Kasumi-1 (cell line): ENCODE measurements at regions not wholly inside any gene's neighbourhood (a gene's known extent, or its start where the extent isn't known, plus 50 kb on each side); places are given as distances from the start of the nearest gene placed in this dataset.

Experiments
- DNase-seq, 2 experiments: peaks; one replicate each; lab custom pipeline; 2025; lab: John Stamatoyannopoulos, UW

GRCh38 chr14:53355581-53356112, 202.5 kb upstream of the DDHD1 start:
- DNase-seq, result peak; percentile 30 to 46

- no peak for DNase-seq
These were observed 201.2 kb upstream of the DDHD1 start for GRCh38 chr14:53354336-53354735.

- DNase-seq, result no peak
These were observed 197.7 kb upstream of the DDHD1 start for GRCh38 chr14:53350866-53351265.

GRCh38 chr14:53350429-53350828, 197.3 kb upstream of the DDHD1 start:
- DNase-seq, result no peak

GRCh38 chr14:53346988-53347387, 193.9 kb upstream of the DDHD1 start:
- no peak for DNase-seq

- DNase-seq, result no peak
These were observed 188.2 kb upstream of the DDHD1 start for GRCh38 chr14:53341324-53341723.

- no peak for DNase-seq
These were observed 185.1 kb upstream of the DDHD1 start for GRCh38 chr14:53338192-53338591.

GRCh38 chr14:53336729-53337128, 183.6 kb upstream of the DDHD1 start:
- no peak for DNase-seq

GRCh38 chr14:53333809-53334208, 180.7 kb upstream of the DDHD1 start:
- no peak for DNase-seq

GRCh38 chr14:53331921-53332320, 178.8 kb upstream of the DDHD1 start:
- no peak for DNase-seq

GRCh38 chr14:53331247-53331646, 178.1 kb upstream of the DDHD1 start:
- no peak for DNase-seq

- no peak for DNase-seq
These were observed 177.3 kb upstream of the DDHD1 start for GRCh38 chr14:53330441-53330840.

GRCh38 chr14:53328841-53329240, 175.7 kb upstream of the DDHD1 start:
- no peak for DNase-seq

GRCh38 chr14:53327716-53328115, 174.6 kb upstream of the DDHD1 start:
- DNase-seq, result no peak

GRCh38 chr14:53325176-53325806, 172.2 kb upstream of the DDHD1 start:
- peak; percentile 21 to 54 for DNase-seq

- no peak for DNase-seq
These were observed 163.4 kb upstream of the DDHD1 start for GRCh38 chr14:53316504-53316903.

GRCh38 chr14:53310412-53310811, 157.3 kb upstream of the DDHD1 start:
- DNase-seq, result no peak

GRCh38 chr14:53306911-53307310, 153.8 kb upstream of the DDHD1 start:
- DNase-seq, result no peak

- DNase-seq, result peak; percentile 48 to 55
These were observed 153.2 kb upstream of the DDHD1 start for GRCh38 chr14:53306267-53306721.

- DNase-seq, result no peak
These were observed 151.7 kb upstream of the DDHD1 start for GRCh38 chr14:53304726-53305381.

GRCh38 chr14:53295985-53296582, 143.0 kb upstream of the DDHD1 start:
- peak; percentile 58 to 59 for DNase-seq

GRCh38 chr14:53295372-53295771, 142.2 kb upstream of the DDHD1 start:
- DNase-seq, result no peak

GRCh38 chr14:53286301-53286700, 133.2 kb upstream of the DDHD1 start:
- DNase-seq, result no peak
